ENCODE measurements at regions not wholly inside any gene's neighbourhood (a gene's known extent, or its start where the extent isn't known, plus 50 kb on each side); places are given as distances from the start of the nearest gene placed in this dataset.
A peak's percentile ranks its signal among the peaks of the same experiment; 100 is the strongest.
"Not testable (repeated sequence)": the region's sequence is repeated elsewhere in the genome, so short reads cannot be mapped to it uniquely, and the experiment has no call there.

- ATAC-seq (no peak), DNase-seq (no peak)
These were observed 50.2 kb upstream of the HIVEP1 start for GRCh38 chr6:11961923-11962322.

DNA sequence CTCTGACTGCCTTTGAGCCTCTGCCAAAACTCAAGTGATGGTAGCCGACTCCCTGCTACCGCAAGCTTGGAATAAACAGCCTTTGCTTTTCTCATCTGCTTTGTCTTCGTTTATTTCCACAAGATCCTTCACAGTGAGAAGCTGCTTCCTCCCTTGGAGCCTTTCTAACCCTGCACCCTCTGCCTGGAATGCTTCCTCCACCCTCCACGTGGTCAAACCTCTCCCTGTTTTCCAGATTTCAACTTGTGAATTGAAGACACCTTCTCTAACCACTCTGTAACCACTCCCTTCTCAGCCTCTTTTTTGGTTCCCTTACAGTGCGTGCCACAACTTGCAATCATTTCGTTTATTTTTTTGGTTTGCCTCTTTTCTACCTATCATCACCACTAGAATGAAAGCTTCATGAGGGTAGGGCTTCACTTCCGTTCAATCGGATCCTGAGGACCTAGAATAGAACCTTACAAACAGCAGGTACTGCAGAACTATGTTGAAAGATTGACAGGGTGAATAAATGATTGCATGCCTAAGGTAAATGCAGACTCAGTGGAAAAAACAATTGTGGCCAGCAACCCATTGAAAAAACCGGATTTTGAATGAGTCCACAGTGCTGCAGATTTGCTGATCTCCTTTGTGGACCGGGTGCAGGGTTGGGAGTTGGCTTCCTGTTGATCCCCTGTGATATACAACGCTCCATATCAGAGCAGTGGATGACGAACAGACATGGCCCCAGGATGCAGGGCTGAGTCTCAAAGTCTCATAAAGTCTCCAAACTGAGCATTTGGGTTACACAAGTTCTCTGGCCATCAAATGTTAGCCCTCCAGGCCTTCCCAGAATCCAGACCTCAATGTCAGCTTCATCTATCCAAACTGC, 51.0 kb upstream of the HIVEP1 start:
- DNase-seq: no peak

GRCh38 chr6:11956781-11957180, 55.3 kb upstream of the HIVEP1 start:
- ATAC-seq: no peak
- DNase-seq: no peak

More for the DNA sequence above, 51.0 kb upstream of the HIVEP1 start:
- no peak for ATAC-seq

DNA sequence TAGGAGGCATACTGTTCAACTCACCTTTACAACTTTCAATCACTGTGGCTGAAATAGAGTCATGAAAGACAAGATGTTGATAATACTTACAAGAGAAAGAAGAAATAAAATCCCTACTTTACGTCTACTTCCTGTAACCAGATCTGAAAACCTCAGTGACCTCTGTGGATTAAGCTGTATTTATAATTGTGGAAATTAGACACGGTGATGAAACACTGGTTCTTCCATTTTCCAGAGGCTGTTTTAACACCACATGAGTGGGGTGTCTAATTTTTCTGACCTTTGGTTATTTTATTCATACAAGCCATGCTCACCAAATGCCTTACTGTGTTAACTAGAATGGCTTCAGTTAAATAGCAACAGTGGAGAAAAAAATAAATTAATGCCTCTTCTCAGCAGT, 58.5 kb upstream of the HIVEP1 start:
- DNase-seq: no peak
- no peak for ATAC-seq

DNA sequence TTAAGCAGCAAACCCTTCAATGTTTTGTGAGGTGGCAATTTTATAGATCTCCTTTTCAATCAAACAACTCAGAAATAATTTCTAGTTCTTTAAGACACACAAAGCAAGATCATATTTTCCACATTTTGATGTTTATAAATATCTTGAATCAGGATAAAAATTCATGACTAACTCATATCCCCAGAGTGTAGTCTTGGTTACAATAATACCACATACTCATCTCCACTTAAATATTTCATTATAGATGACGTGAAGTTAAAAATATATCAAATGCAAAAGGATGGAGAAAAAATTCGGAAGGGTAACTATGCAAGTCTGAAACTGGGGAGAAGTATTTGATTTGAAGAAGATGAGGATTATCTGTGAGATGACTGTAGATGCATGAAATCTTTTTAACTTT, 59.8 kb upstream of the HIVEP1 start:
- no peak for ATAC-seq
- DNase-seq: no peak

- ATAC-seq: no peak
- DNase-seq: no peak
These were observed 60.2 kb upstream of the HIVEP1 start for GRCh38 chr6:11951868-11952267.

GRCh38 chr6:11950109-11950508, 62.0 kb upstream of the HIVEP1 start:
- DNase-seq (no peak), ATAC-seq (no peak)

- ATAC-seq: no peak
These were observed 64.5 kb upstream of the HIVEP1 start for GRCh38 chr6:11947575-11947974.

GRCh38 chr6:11947063-11947462, 65.0 kb upstream of the HIVEP1 start:
- DNase-seq (no peak), ATAC-seq (no peak)

More at GRCh38 chr6:11947575-11947974, 64.5 kb upstream of the HIVEP1 start:
- DNase-seq: no peak

GRCh38 chr6:11944111-11944510, 68.0 kb upstream of the HIVEP1 start:
- ATAC-seq (no peak), DNase-seq (no peak)

GRCh38 chr6:11943060-11943459, 69.1 kb upstream of the HIVEP1 start:
- no peak for ATAC-seq
- DNase-seq: no peak

DNA sequence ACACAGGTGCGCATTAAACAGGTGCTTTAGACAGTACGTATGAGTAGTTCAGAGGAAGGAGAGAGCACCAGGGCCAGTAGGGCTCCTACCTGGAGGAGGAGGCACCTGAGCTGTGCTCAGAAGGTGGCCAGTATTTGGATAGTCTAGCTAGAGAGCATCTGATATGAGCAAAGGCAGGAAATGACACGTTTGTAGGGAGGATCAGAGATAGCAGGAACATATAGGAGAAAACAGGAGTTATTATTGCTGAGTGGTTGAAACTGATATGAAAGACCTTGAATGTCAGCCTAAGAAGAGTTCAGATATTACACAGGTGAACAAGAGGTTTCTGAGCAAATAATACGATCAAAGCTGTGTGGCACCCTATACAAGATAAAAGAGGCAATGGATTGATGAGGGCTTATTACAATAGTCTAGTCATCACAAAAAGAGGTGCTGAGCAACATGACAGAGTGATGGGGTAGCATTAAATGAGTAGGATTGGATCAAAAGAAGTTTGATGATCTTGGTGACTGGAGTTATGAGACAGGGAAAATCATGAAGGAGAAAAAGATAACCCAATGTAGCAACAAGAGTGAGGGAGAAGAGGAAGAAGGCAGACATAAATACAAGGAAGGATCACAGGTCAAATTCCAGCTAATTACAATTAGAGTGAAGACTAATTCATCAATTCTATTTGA, 69.8 kb upstream of the HIVEP1 start:
- DNase-seq: no peak
- ATAC-seq: no peak

DNA sequence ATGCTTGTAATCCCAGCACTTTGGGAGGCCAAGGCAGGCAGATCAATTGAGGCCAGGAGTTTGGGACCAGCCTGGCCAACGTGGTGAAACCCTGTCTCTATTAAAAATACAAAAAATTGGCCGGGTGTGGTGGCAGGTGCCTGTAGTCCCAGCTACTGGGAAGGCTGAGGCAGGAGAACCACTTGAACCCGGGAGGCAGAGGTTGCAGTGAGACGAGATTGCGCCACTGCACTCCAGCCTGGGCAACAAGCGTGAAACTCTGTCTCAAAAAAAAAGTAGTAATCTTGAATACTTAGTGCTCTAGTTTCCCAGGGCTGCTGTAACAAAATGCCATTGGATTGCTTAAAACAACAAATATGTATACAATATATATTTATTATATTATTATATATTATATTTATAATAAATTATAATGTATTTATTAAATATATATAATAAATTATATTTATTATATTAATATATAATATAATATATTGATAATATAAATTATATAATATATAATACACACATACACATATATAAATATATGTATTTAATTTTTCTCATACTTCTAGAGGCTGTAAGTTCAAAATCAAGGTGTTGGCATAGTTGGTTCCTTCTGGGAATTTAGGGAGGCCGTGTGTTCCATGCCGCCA, 71.5 kb upstream of the HIVEP1 start:
- not testable (repeated sequence) for DNase-seq, ATAC-seq

DNA sequence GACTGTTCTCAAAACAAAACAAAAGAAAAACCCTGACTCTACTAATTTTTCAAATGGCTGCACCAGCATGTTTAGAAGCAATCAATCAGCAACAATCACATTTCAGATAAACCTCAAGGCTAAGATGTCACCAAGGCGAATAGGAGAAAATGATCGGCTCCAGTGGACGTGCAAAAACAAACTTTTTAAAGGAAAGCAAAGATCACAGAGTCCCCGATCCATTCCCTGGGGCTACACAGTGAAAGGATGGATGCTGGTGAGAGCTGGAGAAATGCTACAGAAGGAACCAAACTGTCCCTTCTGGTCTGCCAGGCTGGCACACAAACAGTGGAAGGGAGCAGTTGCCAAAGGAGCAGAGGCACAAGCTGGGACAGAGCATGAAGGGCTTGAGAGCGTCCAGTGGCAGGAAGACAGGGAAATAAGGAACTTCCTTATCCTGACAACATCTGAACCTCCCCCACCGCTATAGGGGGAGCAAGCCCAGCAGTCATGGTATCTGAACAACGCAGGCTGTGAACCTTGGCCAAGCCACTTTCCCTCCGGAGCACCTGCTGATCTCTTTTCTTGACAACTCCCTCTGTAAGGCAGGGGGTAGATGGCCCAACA, 73.7 kb upstream of the HIVEP1 start:
- no peak for DNase-seq
- ATAC-seq: no peak

DNA sequence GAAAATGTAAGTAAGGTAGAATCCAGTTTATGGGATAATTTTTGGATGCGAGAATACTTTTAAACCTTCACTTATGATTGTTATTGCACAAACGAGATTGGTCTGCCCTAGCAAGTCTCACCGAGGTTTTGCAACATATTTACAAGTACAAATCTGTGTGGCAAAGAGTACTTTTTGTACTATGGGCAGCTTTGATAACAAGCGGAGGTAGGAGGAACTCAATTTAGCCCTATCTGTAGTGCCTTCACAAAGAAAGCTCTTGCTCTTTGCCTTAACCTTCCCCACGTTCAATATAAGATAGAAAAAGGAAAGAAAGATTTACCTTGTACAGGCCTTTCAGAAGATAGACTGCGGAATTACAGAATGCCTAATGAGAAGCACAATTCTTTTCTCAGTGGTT, 77.5 kb upstream of the HIVEP1 start:
- ATAC-seq (no peak), DNase-seq (no peak)

- not testable (repeated sequence) for ATAC-seq, DNase-seq
These were observed 79.2 kb upstream of the HIVEP1 start for GRCh38 chr6:11932892-11933291.

GRCh38 chr6:11931296-11932035, 80.6 kb upstream of the HIVEP1 start:
- peak; percentile 14 for DNase-seq
- peak; percentile 61 for ATAC-seq

DNA sequence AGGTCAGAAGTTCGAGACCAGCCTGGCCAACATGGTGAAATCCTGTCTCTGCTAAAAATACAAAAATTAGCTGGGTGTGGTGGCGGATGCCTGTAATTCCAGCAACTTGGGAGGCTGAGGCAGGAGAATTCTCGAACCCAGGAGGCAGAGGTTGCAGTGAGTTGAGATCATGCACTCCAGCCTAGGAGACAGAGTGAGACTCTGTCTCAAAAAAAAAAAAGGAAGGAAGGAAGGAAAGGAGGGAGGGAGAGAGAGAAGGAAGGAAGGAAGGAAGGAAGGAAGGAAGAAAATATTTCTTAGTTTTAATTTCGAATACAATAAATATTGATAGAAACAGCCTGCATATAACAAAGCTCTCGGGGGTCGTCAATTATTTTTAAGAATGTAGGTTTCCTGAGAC, 81.3 kb upstream of the HIVEP1 start:
- DNase-seq, ATAC-seq: not testable (repeated sequence)

DNA sequence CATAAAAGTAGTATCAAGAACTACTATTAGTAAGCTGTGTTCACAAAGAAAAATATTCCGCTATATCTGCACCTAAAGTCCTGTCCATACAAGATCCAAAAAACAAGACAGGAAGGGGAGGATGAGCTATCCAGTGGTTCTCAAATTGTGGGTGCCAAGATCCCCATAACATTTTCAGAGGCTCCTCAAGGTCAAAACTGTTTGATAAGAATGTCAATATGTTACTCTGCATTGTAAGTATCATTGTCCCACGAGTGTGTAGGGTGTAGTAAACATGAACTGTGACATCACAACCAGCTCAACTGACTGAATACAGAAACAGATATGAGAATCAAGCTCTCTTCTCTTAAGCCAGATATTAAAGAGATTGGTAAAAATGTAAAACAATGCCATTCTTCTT, 81.9 kb upstream of the HIVEP1 start:
- DNase-seq (no peak), ATAC-seq (no peak)

DNA sequence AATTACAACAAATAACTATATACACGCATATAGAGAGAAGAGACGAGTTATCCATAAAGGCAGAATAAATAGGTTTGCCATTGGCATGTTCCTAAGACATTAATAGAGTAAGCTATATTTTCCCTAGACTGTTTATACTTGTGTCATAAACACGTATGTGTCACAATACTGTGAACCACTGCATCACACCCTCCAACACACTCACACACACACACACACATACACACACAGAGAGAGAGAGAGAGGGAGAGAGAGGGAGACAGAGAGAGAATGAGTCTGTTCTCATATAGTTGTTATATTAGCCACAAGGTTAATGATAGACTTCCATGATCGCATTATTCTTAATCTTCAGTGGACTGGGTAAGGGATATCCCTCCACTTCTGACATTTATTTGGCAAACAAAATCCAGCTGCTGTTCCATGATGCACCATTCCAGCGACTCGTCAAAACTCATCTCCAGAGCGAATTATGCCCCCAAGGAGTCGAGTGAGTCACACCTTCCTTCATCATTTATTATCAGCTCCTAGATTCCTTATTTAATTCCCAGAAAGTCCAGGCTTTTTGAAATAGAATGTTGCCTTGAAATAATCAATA, 82.8 kb upstream of the HIVEP1 start:
- DNase-seq (no peak), ATAC-seq (no peak)

DNA sequence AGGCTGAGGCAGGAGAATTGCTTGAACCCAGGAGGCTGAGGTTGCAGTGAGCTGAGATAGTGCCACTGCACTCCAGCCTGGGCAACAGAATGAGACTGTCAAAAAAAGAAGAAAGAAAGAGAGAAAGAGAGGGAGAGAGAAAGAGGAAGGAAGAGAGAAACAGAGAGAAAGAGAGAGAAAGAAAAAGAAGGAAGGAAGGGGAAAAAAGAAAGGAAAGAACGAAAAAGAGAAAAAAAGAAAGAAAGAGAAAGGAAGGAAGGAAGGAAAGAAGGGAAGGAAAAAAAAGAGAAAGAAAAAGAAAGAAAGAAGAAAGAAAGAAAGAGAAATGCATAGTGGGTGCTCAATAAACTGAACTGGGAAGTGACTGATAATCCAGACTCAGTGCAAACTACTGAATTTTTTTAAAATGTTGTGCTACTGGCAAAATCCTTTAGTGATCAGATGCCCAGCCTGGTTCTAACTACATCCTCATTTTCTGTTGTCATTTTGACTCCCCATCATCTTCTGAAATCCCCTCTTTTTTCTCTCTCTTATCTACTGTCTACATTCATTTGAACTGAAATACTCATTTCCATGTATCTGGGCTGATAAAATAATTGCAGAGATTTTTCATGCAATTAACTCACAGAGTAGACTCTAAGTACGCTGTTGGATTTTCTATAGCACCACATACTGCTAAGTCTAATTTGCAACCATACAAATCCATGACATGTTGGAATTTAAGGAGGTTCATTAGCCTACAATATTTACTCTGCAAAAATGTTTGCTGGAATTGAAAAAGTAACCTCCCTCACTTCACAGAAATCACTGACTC, 85.3 kb upstream of the HIVEP1 start:
- DNase-seq (no peak), ATAC-seq (no peak)
